GM12878 (cell line): ENCODE measurements at regions not wholly inside any gene's neighbourhood (a gene's known extent, or its start where the extent isn't known, plus 50 kb on each side); places are given as distances from the start of the nearest gene placed in this dataset.

Experiments
- ATAC-seq: fragments of 200-7000 bp; cut with Tn5 transposase; 3 replicates; pipeline ENCODE4 v1.9.1; 2020; ENCODE audit warnings: mild to moderate bottlenecking, moderate library complexity
- BruUV-seq: library from RNA; stranded (reverse); fragments of 400-500 nt; replicated peaks from 2 replicates; lab custom pipeline; 2021; lab: Mats Ljungman, UMichigan
- CTCF ChIA-PET: fragments of 300-600 bp; sonication (Branson Sonifier 250); formaldehyde crosslinking; extraction: SDS; loops from one replicate; lab custom pipeline; 2021; ENCODE audit warnings: inconsistent platforms; lab: Yijun Ruan, JAX
- POLR2A ChIA-PET: fragments of 350-600 bp; formaldehyde crosslinking; extraction: SDS; loops from one replicate; lab custom pipeline; 2021; ENCODE audit warnings: inconsistent platforms; lab: Charles Lee
- RAD21 ChIA-PET: fragments of 300-600 bp; sonication (Branson Sonifier 250); formaldehyde crosslinking; loops from one replicate; lab custom pipeline; 2023; ENCODE audit warnings: antibody characterized with exemption; ENCODE audit not compliant: unreplicated experiment; lab: Charles Lee
- SMC1A ChIA-PET: fragments of 300-600 bp; sonication (Branson Sonifier 250); formaldehyde crosslinking; loops from one replicate; lab custom pipeline; 2023; ENCODE audit not compliant: unreplicated experiment, uncharacterized antibody; lab: Charles Lee
- DNase-seq: peaks from one replicate; pipeline ENCODE4 v3.0.0-alpha.2; 2011; ENCODE audit warnings: low read depth, low spot score
- FAIRE-seq: peaks from 3 replicates; lab custom pipeline; 2011; peaks lifted over from hg19 to GRCh38; lab: Jason Lieb, UNC
- H2AFZ ChIP-seq: 2 replicates; pipeline ENCODE4 v1.6.0; 2011; ENCODE audit warnings: low read depth, low read length, control low read depth; ENCODE audit not compliant: control insufficient read depth
- H3K27ac ChIP-seq: 2 replicates; pipeline ENCODE4 v1.5.1; 2011; ENCODE audit warnings: control low read depth; ENCODE audit not compliant: control insufficient read depth, insufficient read depth
- H3K27me3 ChIP-seq, 2 experiments: replicated peaks in 1 of 2; 2 replicates each; pipeline versions ENCODE4 v1.6.0 to v1.6.1; 2011; ENCODE audit warnings: low read length in 1 of 2; ENCODE audit not compliant: control insufficient read depth in 2 of 2, insufficient read depth in 2 of 2
- H3K36me3 ChIP-seq, 2 experiments: 2 replicates each; pipeline ENCODE4 v1.5.1; 2011; ENCODE audit warnings: low read length in 1 of 2; ENCODE audit not compliant: control insufficient read depth in 2 of 2, insufficient read depth in 2 of 2
- H3K4me1 ChIP-seq: 2 replicates; pipeline ENCODE4 v1.6.1; 2011; ENCODE audit warnings: mild to moderate bottlenecking, low read length, moderate library complexity, mixed read lengths; ENCODE audit not compliant: control insufficient read depth, insufficient read depth
- H3K4me2 ChIP-seq: 2 replicates; pipeline ENCODE4 v1.6.0; 2011; ENCODE audit warnings: control low read depth; ENCODE audit not compliant: control insufficient read depth, insufficient read depth
- H3K4me3 ChIP-seq: fragments of 200-600 bp; sonication (generic); 2 replicates; pipeline ENCODE4 v1.5.1; 2016
- H3K79me2 ChIP-seq: 2 replicates; pipeline ENCODE4 v1.6.0; 2011; ENCODE audit warnings: low read length; ENCODE audit not compliant: control insufficient read depth, insufficient read depth
- H3K9ac ChIP-seq: 2 replicates; pipeline ENCODE4 v1.8.0; 2011; ENCODE audit warnings: low read length, control low read depth, mixed read lengths; ENCODE audit not compliant: control insufficient read depth, insufficient read depth
- H3K9me3 ChIP-seq: replicated peaks from 3 replicates; pipeline ENCODE4 v1.5.1; 2011; ENCODE audit warnings: mild to moderate bottlenecking, low read length; ENCODE audit not compliant: control insufficient read depth, insufficient read depth
- H4K20me1 ChIP-seq: 2 replicates; pipeline ENCODE4 v1.6.0; 2011; ENCODE audit not compliant: control insufficient read depth, insufficient read depth
- CBFB ChIP-seq: IDR thresholded peaks from 2 replicates; pipeline ENCODE4 v1.6.1; 2016; ENCODE audit warnings: antibody characterized with exemption, low read depth
- CBX3 ChIP-seq: fragments of 200-600 bp; sonication (generic); IDR thresholded peaks from 2 replicates; pipeline ENCODE4 v1.6.1; 2016; ENCODE audit warnings: low read depth, borderline replicate concordance
- CBX5 ChIP-seq: sonication (generic); IDR thresholded peaks from 2 replicates; pipeline ENCODE4 v1.6.1; 2016; ENCODE audit warnings: low read depth, moderate library complexity, mild to moderate bottlenecking, inconsistent platforms
- CEBPZ ChIP-seq: fragments of 150-350 bp; IDR thresholded peaks from 2 replicates; pipeline ENCODE4 v1.6.1; 2016; ENCODE audit warnings: low read depth, low read length
- E2F8 ChIP-seq: fragments of 450-650 bp; IDR thresholded peaks from 2 replicates; pipeline ENCODE4 v1.6.1; 2018; ENCODE audit warnings: mild to moderate bottlenecking, low read depth, moderate library complexity; ENCODE audit not compliant: partially characterized antibody
- EGR1 ChIP-seq, 2 experiments: IDR thresholded peaks; 1 replicate in 1 of 2; 2 replicates in 1 of 2; pipeline ENCODE4 v1.6.1; 2011 to 2012; ENCODE audit warnings: low read depth in 2 of 2, low read length in 2 of 2, borderline replicate concordance in 1 of 2, mild to moderate bottlenecking in 1 of 2, moderate library complexity in 1 of 2
- EP300 ChIP-seq, 2 experiments: fragments of 150-350 bp in 1 of 2; IDR thresholded peaks; 2 replicates each; pipeline ENCODE4 v1.6.1; 2011 to 2012; ENCODE audit warnings: low read depth in 2 of 2, low read length in 2 of 2, borderline replicate concordance in 1 of 2, improper control_type of control experiment in 1 of 2, inconsistent platforms in 1 of 2; ENCODE audit not compliant: control insufficient read depth in 1 of 2
- FOXM1 ChIP-seq: IDR thresholded peaks from 2 replicates; pipeline ENCODE4 v1.6.1; 2012; ENCODE audit warnings: low read depth, mild to moderate bottlenecking, inconsistent platforms, low read length, moderate library complexity
- MEF2A ChIP-seq: IDR thresholded peaks from 2 replicates; pipeline ENCODE4 v1.6.1; 2011; ENCODE audit warnings: low read depth, mild to moderate bottlenecking, low read length, moderate library complexity; ENCODE audit not compliant: insufficient read depth
- MTA2 ChIP-seq: fragments of 450-650 bp; IDR thresholded peaks from 2 replicates; pipeline ENCODE4 v1.6.1; 2016; ENCODE audit warnings: low read depth, mild to moderate bottlenecking, moderate library complexity
- SUZ12 ChIP-seq: fragments of 200-600 bp; sonication (generic); IDR thresholded peaks from one replicate; pipeline ENCODE4 v1.6.1; 2018; ENCODE audit warnings: antibody characterized with exemption, mild to moderate bottlenecking; ENCODE audit not compliant: unreplicated experiment
- TBL1XR1 ChIP-seq: IDR thresholded peaks from 2 replicates; pipeline ENCODE4 v1.6.1; 2012; ENCODE audit warnings: low read depth, low read length, improper control_type of control experiment
- ZNF24 ChIP-seq: fragments of 450-650 bp; IDR thresholded peaks from 2 replicates; pipeline ENCODE4 v1.6.1; 2017; ENCODE audit warnings: antibody characterized with exemption, mild to moderate bottlenecking
- WGBS: methylation state at CpG from one replicate; pipeline ENCODE4 v1.1.6; 2016; ENCODE audit warnings: low lambda C conversion rate; ENCODE audit not compliant: insufficient replicate concordance, insufficient coverage; ENCODE audit errors: missing lambda C conversion rate; 5-methylcytosine and 5-hydroxymethylcytosine counted together
- in situ Hi-C: fragments of 300-500 bp; cut with MboI; formaldehyde crosslinking; loops from 9 replicates; pipeline ENCODE4 v1.14.3; 2018; ENCODE audit warnings: mixed read lengths
- intact Hi-C: fragments of 100-400 bp; cut with micrococcal nuclease; formaldehyde crosslinking; loops from one replicate; pipeline ENCODE4 v1.14.2; 2022; ENCODE audit not compliant: unreplicated experiment

- ChIA-PET CTCF (no interaction called here), RAD21 (no interaction called here), POLR2A (no interaction called here), SMC1A (interaction anchor here (0.5 kb wide), 1 partner anchor 127 kb away, joined by 4 read pairs; no protein-coding TSS in a partner anchor)
- no peaks in the 10 kb centered on the region for H3K79me2 ChIP-seq
- no TSS peak for BruUV-seq
- ATAC-seq (no peak), FAIRE-seq (no peak), DNase-seq (no peak)
- no peaks in the 10 kb centered on the region for H3K4me1 ChIP-seq
- H3K4me3 ChIP-seq: no peak overlapping the region
- H3K4me2 ChIP-seq: no peak overlapping the region
- peaks cover 5% of the 10 kb centered on the region for H3K9me3 ChIP-seq
- TF ChIP-seq SUZ12 (no peak), EP300 (IDR thresholded peaks at IDR 0.05; ENCODE audit: borderline replicate concordance in 1 of 2, control insufficient read depth in 1 of 2, low read depth in 2 of 2, low read length in 2 of 2) (no peak), EGR1 (IDR thresholded peaks at IDR 0.05; ENCODE audit: borderline replicate concordance in 1 of 2, low read depth in 2 of 2, low read length in 2 of 2) (no peak), CBFB (no peak), E2F8 (no peak), FOXM1 (no peak), CBX3 (no peak), MEF2A (no peak), MTA2 (no peak), CBX5 (no peak), CEBPZ (no peak), TBL1XR1 (no peak), ZNF24 (no peak)
- WGBS: 33% methylated on average over 3 of the region's 3 CpGs
- no peaks in the 10 kb centered on the region for H4K20me1 ChIP-seq
- H2AFZ ChIP-seq: no peak overlapping the region
- no peaks in the 10 kb centered on the region for H3K27me3 ChIP-seq
- no peaks in the 10 kb centered on the region for H3K36me3 ChIP-seq
- no peak overlapping the region for H3K9ac ChIP-seq
- intact Hi-C loops (no loop called here), in situ Hi-C loops (no loop called here)
- no peak overlapping the region for H3K27ac ChIP-seq
Measured at GRCh38 chr6:154622618-154623336, 110.4 kb upstream of the SCAF8 start.
